ENCODE measurements at regions not wholly inside any gene's neighbourhood (a gene's known extent, or its start where the extent isn't known, plus 50 kb on each side); places are given as distances from the start of the nearest gene placed in this dataset.

- TF ChIP-seq CTCF (IDR thresholded peaks at IDR 0.05; ENCODE audit: low read depth, low read length, poor library complexity, severe bottlenecking), result no peak
- TF ChIP-seq EZH2phosphoT487 (IDR thresholded peaks at IDR 0.05; ENCODE audit: borderline replicate concordance, low read length), result no peak
Measured at GRCh38 chr16:80387318-80387921, 153.4 kb upstream of the DYNLRB2 start.

Measured in DOHH2 (cell line).